Neuronal stem cell (in vitro differentiated cells): ENCODE measurements at regions not wholly inside any gene's neighbourhood (a gene's known extent, or its start where the extent isn't known, plus 50 kb on each side); places are given as distances from the start of the nearest gene placed in this dataset.

Source experiments
- DNase-seq: peaks from one replicate; pipeline ENCODE4 v3.0.0-alpha.2; 2013; ENCODE audit warnings: low spot score
- H2AFZ ChIP-seq: one replicate; pipeline ENCODE4 v1.6.1; 2013; ENCODE audit warnings: mild to moderate bottlenecking, low read length, inconsistent platforms
- H2AK5ac ChIP-seq: 2 replicates; pipeline ENCODE4 v1.6.1; 2013; ENCODE audit warnings: low read depth, mild to moderate bottlenecking, inconsistent platforms, low read length, moderate library complexity, mixed read lengths
- H2BK120ac ChIP-seq: 2 replicates; pipeline ENCODE4 v1.6.1; 2013; ENCODE audit warnings: low read depth, mild to moderate bottlenecking, inconsistent platforms, low read length, moderate library complexity, mixed read lengths
- H2BK12ac ChIP-seq: one replicate; pipeline ENCODE4 v1.6.1; 2013; ENCODE audit warnings: low read length, inconsistent platforms
- H2BK15ac ChIP-seq: 2 replicates; pipeline ENCODE4 v1.6.1; 2013; ENCODE audit warnings: mild to moderate bottlenecking, low read length, inconsistent platforms, mixed read lengths
- H2BK5ac ChIP-seq: one replicate; pipeline ENCODE4 v1.6.1; 2013; ENCODE audit warnings: inconsistent platforms, mild to moderate bottlenecking, low read length, moderate library complexity
- H3K14ac ChIP-seq: one replicate; pipeline ENCODE4 v1.6.1; 2013; ENCODE audit warnings: low read length, inconsistent platforms
- H3K18ac ChIP-seq: 2 replicates; pipeline ENCODE4 v1.6.1; 2013; ENCODE audit warnings: low read length, inconsistent platforms
- H3K23ac ChIP-seq: 2 replicates; pipeline ENCODE4 v1.6.1; 2013; ENCODE audit warnings: low read depth, mild to moderate bottlenecking, mixed read lengths, low read length, inconsistent platforms; ENCODE audit not compliant: poor library complexity
- H3K27ac ChIP-seq: replicated peaks from 3 replicates; pipeline ENCODE4 v1.5.1; 2013; ENCODE audit warnings: low read length, inconsistent platforms
- H3K27me3 ChIP-seq, 3 experiments: 2 replicates each; pipeline ENCODE4 v1.6.1; 2013; ENCODE audit warnings: low read length in 3 of 3, mild to moderate bottlenecking in 2 of 3, inconsistent platforms in 1 of 3, low read depth in 1 of 3, mixed read lengths in 1 of 3, moderate library complexity in 1 of 3; ENCODE audit not compliant: control insufficient read depth in 3 of 3, insufficient read depth in 3 of 3
- H3K36me3 ChIP-seq, 2 donors: replicated peaks in 1 of 2; 2 replicates each; pipeline ENCODE4 v1.6.1; 2013; ENCODE audit warnings: low read length in 2 of 2; ENCODE audit not compliant: control insufficient read depth in 2 of 2, insufficient read depth in 2 of 2
- H3K4ac ChIP-seq: 2 replicates; pipeline ENCODE4 v1.6.1; 2013; ENCODE audit warnings: inconsistent platforms, mild to moderate bottlenecking, low read length, moderate library complexity
- H3K4me1 ChIP-seq, 2 donors: 1 replicate in 1 of 2; 2 replicates in 1 of 2; pipeline ENCODE4 v1.6.1; 2013; ENCODE audit warnings: low read length in 2 of 2, low read depth in 1 of 2; ENCODE audit not compliant: control insufficient read depth in 2 of 2, insufficient read depth in 1 of 2
- H3K4me2 ChIP-seq: one replicate; pipeline ENCODE4 v1.6.1; 2013; ENCODE audit warnings: mild to moderate bottlenecking, low read length, inconsistent platforms; ENCODE audit not compliant: insufficient read depth, poor library complexity, severe bottlenecking
- H3K4me3 ChIP-seq, 2 donors: 2 replicates each; pipeline ENCODE4 v1.5.1; 2013; ENCODE audit warnings: low read length in 2 of 2, mild to moderate bottlenecking in 2 of 2, inconsistent platforms in 1 of 2, moderate library complexity in 1 of 2
- H3K79me1 ChIP-seq: one replicate; pipeline ENCODE4 v1.6.1; 2013; ENCODE audit warnings: low read depth, mild to moderate bottlenecking, inconsistent platforms, low read length, moderate library complexity
- H3K9ac ChIP-seq: one replicate; pipeline ENCODE4 v1.6.1; 2013; ENCODE audit warnings: mild to moderate bottlenecking, low read depth, low read length, inconsistent platforms; ENCODE audit not compliant: poor library complexity
- H3K9me3 ChIP-seq, 2 donors: replicated peaks in 1 of 2; 2 replicates each; pipeline versions ENCODE3 to v1.6.1; 2013; ENCODE audit warnings: low read length in 2 of 2, mild to moderate bottlenecking in 2 of 2, inconsistent platforms in 1 of 2, low read depth in 1 of 2, mixed read lengths in 1 of 2, moderate library complexity in 1 of 2; ENCODE audit not compliant: control insufficient read depth in 2 of 2, insufficient read depth in 1 of 2
- H4K8ac ChIP-seq: one replicate; pipeline ENCODE4 v1.6.1; 2013; ENCODE audit warnings: low read depth, mild to moderate bottlenecking, inconsistent platforms, low read length, moderate library complexity
- H4K91ac ChIP-seq: one replicate; pipeline ENCODE4 v1.6.1; 2013; ENCODE audit warnings: low read length, low read depth, mild to moderate bottlenecking, inconsistent platforms; ENCODE audit not compliant: poor library complexity
- WGBS, 2 donors: extraction: QIAGEN DNeasy Blood & Tissue Kit; methylation state at CpG; one replicate each; pipeline ENCODE4 v1.1.7; 2013; ENCODE audit warnings: missing lambda C conversion rate in 2 of 2, mixed read lengths in 1 of 2; ENCODE audit not compliant: insufficient read length in 2 of 2, insufficient replicate concordance in 1 of 2; ENCODE audit errors: extremely low coverage in 2 of 2; 5-methylcytosine and 5-hydroxymethylcytosine counted together

GRCh38 chr1:57770236-57770635 lies 346.4 kb upstream of the DAB1 start:
- Histone ChIP-seq H3K79me1 (no peaks in the 10 kb centered on the region), H3K4me1 (no peaks in the 10 kb centered on the region), H2AK5ac (no peak overlapping the region), H2BK12ac (no peak overlapping the region), H3K4ac (no peak overlapping the region), H4K8ac (no peak overlapping the region), H3K9ac (no peak overlapping the region), H3K14ac (no peak overlapping the region), H3K4me2 (no peak overlapping the region), H3K9me3 (no peaks in the 10 kb centered on the region), H3K23ac (no peak overlapping the region), H2AFZ (no peak overlapping the region), H3K27ac (no peak overlapping the region), H3K27me3 (no peaks in the 10 kb centered on the region), H3K4me3 (no peak overlapping the region), H3K36me3 (no peaks in the 10 kb centered on the region), H2BK5ac (no peak overlapping the region), H3K18ac (no peak overlapping the region), H2BK120ac (no peak overlapping the region), H2BK15ac (no peak overlapping the region), H4K91ac (no peak overlapping the region)
- no peak for DNase-seq
- no CpG with 5 or more reads among the region's 1 CpG for WGBS, 2 donors

GRCh38 chr1:57761628-57762027 lies 337.8 kb upstream of the DAB1 start:
- no peak for DNase-seq

GRCh38 chr1:57752843-57753242 lies 329.0 kb upstream of the DAB1 start:
- Histone ChIP-seq H3K9ac (no peak overlapping the region), H3K4ac (no peak overlapping the region), H2BK12ac (no peak overlapping the region), H2AK5ac (no peak overlapping the region), H3K79me1 (no peaks in the 10 kb centered on the region), H4K91ac (no peak overlapping the region), H3K23ac (no peak overlapping the region), H4K8ac (no peak overlapping the region), H3K27me3 (peaks cover 0 to 2% (median 0%) of the 10 kb centered on the region in 3 experiments), H3K9me3 (no peaks in the 10 kb centered on the region), H2BK5ac (no peak overlapping the region), H2BK15ac (no peak overlapping the region), H3K4me1 (peaks cover 2 to 3% of the 10 kb centered on the region in 2 donors), H2AFZ (no peak overlapping the region), H3K18ac (no peak overlapping the region), H2BK120ac (no peak overlapping the region), H3K36me3 (no peaks in the 10 kb centered on the region), H3K4me3 (no peak overlapping the region), H3K4me2 (no peak overlapping the region), H3K27ac (no peak overlapping the region), H3K14ac (no peak overlapping the region)
- WGBS, 2 donors = no CpG with 5 or more reads among the region's 1 CpG
- DNase-seq = no peak

More at GRCh38 chr1:57761628-57762027, 337.8 kb upstream of the DAB1 start:
- no peak overlapping the region for H3K14ac ChIP-seq
- H3K9me3 ChIP-seq = no peaks in the 10 kb centered on the region
- H4K91ac ChIP-seq = no peak overlapping the region
- no peaks in the 10 kb centered on the region for H3K36me3 ChIP-seq
- no CpG with 5 or more reads among the region's 8 CpGs for WGBS, 2 donors
- H3K4me1 ChIP-seq = peaks cover 0 to 9% of the 10 kb centered on the region in 2 donors
- no peak overlapping the region for H3K4me3 ChIP-seq
- H2BK5ac ChIP-seq = no peak overlapping the region
- no peaks in the 10 kb centered on the region for H3K27me3 ChIP-seq
- H3K4me2 ChIP-seq = no peak overlapping the region
- H2BK12ac ChIP-seq = no peak overlapping the region
- H3K9ac ChIP-seq = no peak overlapping the region
- no peak overlapping the region for H2BK15ac ChIP-seq
- H3K18ac ChIP-seq = no peak overlapping the region
- H2BK120ac ChIP-seq = no peak overlapping the region
- H3K23ac ChIP-seq = no peak overlapping the region
- no peak overlapping the region for H2AK5ac ChIP-seq
- no peak overlapping the region for H2AFZ ChIP-seq
- H4K8ac ChIP-seq = no peak overlapping the region
- H3K27ac ChIP-seq = no peak overlapping the region
- no peaks in the 10 kb centered on the region for H3K79me1 ChIP-seq
- no peak overlapping the region for H3K4ac ChIP-seq

- WGBS, 2 donors = no CpG with 5 or more reads among the region's 2 CpGs
- Histone ChIP-seq H3K4me1 (peaks cover 2 to 3% of the 10 kb centered on the region in 2 donors), H3K4me2 (no peak overlapping the region), H3K14ac (no peak overlapping the region), H3K4me3 (no peak overlapping the region), H3K4ac (no peak overlapping the region), H2BK15ac (no peak overlapping the region), H2BK120ac (no peak overlapping the region), H3K9me3 (no peaks in the 10 kb centered on the region), H3K36me3 (no peaks in the 10 kb centered on the region), H2AK5ac (no peak overlapping the region), H2BK12ac (no peak overlapping the region), H3K27ac (no peak overlapping the region), H3K9ac (no peak overlapping the region), H4K8ac (no peak overlapping the region), H2BK5ac (no peak overlapping the region), H3K79me1 (no peaks in the 10 kb centered on the region), H3K23ac (no peak overlapping the region), H2AFZ (no peak overlapping the region), H4K91ac (no peak overlapping the region), H3K18ac (no peak overlapping the region), H3K27me3 (peaks cover 0 to 2% (median 0%) of the 10 kb centered on the region in 3 experiments)
- no peak for DNase-seq
These were observed 324.9 kb upstream of the DAB1 start for GRCh38 chr1:57748719-57749118.
